ENCODE measurements at regions not wholly inside any gene's neighbourhood (a gene's known extent, or its start where the extent isn't known, plus 50 kb on each side); places are given as distances from the start of the nearest gene placed in this dataset.
"Not testable (repeated sequence)": the region's sequence is repeated elsewhere in the genome, so short reads cannot be mapped to it uniquely, and the experiment has no call there.

DNA sequence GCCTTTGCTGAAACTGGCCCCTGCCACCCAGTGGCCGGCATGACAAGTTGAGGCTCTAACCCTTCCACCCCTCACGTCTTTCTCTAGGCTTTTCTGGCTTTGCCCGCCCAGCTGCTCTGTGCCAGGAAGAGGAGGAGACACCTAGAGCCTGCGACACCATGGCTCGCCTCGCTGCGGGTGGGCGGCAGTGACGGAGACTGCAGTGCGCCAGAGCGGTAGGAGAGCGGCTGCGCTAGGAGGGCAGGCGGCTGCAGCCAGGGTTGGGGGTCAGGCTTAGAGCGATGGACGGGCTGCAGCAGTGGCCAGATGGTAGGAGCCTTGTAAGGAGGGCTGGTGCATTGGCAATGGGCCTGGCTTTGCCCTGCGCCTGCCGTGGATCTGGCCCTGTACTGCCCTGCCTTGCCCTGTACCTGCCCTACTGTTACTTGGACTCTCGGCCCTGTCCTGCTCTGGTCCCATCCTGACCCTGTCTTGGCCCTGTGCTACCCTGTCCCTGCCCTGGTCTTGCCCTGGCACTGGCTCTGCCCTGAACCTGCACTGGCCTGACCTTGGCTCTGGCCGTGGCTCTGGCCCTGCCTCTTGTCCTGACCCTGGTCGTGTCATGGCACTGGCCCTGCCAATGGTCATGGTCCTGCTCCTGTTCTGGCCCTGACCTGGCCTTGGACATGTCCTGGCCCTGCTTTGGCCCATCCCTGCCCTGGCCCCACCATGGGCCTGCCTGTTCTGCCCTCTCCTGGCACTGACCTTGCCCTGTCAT lies 330.7 kb upstream of the PLGLB1 start:
- DNase-seq (ENCODE audit: low spot score) = not testable (repeated sequence)

DNA sequence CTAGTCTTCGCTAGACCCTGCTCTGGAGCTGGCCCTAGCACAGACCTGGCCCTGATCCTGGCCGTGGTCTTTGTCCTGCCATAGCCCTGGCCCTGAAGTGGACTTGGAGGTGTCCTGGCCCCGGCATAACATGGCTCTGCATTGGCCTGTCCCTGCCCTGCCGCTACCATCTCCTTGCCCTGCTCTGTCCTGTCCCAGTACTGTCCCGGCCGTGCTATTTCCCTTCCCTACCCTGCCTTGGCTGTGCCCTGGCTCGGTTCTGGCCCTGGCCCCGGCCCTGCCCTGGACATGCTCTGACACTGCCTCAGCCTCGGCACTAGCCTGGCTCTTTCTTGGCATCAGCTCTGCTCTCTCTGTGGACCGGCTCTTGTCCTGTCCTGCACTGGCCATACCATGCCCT lies 331.8 kb upstream of the PLGLB1 start:
- not testable (repeated sequence) for DNase-seq (ENCODE audit: low spot score)

DNA sequence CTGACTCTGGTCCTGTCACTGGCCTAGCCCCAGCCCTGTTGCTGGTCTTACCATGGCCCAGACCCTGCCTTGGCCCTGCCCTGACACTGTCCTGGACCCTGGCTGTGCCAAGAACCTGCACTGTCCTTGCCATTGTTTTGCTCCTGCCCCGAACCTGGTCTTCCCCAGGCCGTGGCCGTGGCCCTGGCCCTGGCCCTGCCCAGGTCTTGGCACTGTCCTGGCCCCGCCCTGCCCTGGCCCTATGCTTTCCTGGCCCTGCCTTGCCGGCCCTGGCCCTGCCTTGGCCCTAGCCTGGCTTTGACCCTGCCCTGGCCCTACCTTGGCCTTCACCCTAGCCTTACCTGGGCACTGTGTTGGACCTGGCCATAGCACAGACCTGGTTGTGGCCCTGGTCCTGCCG lies 332.5 kb upstream of the PLGLB1 start:
- not testable (repeated sequence) for DNase-seq (ENCODE audit: low spot score)

DNA sequence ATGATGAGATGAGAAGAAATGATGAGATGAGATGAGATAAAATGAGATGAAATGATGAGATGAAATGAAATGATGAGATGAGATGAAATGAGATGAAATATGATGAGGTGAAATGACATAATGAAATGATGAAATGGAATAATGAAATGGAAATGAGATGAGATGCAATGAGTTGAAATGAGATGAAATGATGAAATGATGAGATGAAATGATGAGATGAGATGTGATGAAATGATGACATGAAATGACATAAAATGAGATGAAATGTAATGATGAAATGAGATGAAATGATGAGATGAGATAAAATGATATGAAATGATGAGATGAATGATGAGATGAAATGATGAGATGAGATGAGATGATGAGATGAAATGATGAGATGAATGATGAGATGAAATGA lies 338.6 kb upstream of the PLGLB1 start:
- not testable (repeated sequence) for DNase-seq (ENCODE audit: low spot score)

DNA sequence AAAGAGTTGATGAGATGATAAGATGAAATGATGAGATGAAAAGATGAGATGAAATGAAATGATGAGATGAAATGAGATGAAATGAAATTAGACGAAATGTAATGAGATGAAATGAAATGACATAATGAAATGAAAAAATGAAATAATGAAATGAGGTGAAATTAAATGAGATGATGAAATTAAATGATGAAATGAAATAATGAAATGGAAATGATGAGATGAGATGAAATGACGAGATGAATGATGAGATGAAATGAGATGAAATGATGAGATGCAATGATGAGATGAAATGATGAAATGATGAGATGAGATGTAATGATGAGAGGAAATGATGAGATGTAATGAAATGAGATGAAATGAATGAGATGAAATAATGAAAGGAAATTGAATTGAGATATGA lies 339.3 kb upstream of the PLGLB1 start:
- DNase-seq (ENCODE audit: low spot score) = not testable (repeated sequence)

DNA sequence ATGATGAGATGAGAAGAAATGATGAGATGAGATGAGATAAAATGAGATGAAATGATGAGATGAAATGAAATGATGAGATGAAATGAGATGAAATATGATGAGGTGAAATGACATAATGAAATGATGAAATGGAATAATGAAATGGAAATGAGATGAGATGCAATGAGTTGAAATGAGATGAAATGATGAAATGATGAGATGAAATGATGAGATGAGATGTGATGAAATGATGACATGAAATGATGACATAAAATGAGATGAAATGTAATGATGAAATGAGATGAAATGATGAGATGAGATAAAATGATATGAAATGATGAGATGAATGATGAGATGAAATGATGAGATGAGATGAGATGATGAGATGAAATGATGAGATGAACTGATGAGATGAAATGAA lies 340.2 kb upstream of the PLGLB1 start:
- not testable (repeated sequence) for DNase-seq (ENCODE audit: low spot score)

DNA sequence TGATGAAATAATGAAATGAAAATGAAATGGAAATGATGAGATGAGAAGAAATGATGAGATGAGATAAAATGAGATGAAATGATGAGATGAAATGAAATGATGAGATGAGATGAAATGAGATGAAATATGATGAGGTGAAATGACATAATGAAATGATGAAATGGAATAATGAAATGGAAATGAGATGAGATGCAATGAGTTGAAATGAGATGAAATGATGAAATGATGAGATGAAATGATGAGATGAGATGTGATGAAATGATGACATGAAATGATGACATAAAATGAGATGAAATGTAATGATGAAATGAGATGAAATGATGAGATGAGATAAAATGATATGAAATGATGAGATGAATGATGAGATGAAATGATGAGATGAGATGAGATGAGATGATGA lies 342.7 kb upstream of the PLGLB1 start:
- not testable (repeated sequence) for DNase-seq (ENCODE audit: low spot score)

DNA sequence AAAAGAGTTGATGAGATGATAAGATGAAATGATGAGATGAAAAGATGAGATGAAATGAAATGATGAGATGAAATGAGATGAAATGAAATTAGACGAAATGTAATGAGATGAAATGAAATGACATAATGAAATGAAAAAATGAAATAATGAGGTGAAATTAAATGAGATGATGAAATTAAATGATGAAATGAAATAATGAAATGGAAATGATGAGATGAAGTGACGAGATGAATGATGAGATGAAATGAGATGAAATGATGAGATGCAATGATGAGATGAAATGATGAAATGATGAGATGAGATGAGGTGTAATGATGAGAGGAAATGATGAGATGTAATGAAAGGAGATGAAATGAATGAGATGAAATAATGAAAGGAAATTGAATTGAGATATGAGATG lies 343.4 kb upstream of the PLGLB1 start:
- not testable (repeated sequence) for DNase-seq (ENCODE audit: low spot score)

DNA sequence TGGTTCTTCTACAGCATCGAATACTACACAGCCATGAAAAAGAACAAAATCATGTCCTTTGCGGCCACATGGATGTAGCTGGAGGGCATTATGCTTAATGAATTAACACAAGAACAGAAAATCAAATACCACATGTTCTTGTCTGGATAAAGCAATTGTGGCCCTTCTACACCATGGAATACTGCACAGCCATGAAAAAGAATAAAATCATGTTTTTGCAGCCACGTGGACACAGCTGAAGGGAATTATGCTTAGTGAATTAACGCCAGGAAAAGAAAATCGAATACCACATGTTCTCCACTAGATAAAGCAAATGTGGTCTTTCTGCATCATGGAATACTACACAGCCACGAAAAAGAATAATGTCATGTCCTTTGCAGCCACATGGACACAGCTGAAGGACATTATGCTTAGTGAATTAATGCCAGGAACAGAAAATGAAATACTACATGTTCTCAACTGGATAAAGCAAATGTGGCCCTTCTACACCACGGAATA lies 361.8 kb upstream of the PLGLB2 start:
- DNase-seq (ENCODE audit: low spot score) = not testable (repeated sequence)

DNA sequence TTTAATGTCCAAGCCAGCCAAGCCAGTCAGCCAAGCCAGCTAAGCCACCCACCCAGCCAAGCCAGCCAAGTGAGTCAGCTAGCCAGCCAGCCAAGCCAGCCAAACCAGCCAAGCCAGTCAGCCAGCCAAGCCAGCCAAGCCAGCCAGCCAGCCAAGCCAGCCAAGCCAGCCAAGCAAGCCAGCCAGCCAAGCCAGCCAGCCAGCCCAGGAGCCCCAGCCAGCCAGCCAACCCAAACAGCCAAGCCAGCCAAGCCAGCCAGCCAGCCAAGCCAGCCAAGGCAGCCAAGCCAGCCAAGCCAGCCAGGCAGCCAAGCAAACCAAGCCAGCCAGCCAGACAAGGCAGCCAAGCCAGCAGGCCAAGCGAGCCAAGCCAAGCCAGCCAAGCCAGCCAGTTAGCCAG lies 352.1 kb upstream of the PLGLB2 start:
- not testable (repeated sequence) for DNase-seq (ENCODE audit: low spot score)

DNA sequence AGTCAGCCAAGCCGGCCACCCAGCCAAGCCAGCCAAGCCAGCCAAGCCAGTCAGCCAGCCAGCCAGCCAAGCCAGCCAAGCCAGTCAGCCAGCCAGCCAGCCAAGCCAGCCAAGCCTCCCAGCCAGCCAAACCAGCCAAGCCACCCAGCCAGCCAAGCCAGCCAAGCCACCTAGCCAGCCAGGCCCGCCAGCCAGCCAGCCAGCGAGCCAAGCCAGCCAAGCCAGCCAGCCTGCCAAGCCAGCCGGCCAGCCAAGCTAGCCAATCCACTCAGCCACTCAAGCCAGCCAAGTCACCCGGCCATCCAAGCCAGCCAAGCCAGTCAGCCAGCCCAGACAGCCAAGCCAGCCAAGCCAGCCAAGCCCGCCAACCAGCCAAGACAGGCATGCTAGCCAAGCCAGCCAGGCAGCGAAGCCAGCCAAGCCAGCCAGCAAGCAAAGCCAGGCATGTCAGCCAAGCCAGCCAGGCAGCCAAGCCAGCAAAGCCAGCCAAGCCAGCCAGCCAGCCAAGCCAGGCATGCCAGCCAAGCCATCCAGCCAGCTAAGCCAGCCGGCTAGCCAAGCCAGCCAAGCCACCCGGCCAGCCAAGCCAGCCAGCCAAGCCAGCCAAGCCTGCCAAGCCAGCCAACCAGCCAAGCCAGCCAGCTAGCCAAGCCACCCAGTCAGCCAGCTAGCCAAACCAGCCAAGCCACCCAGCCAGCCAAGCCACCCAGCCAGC lies 351.2 kb upstream of the PLGLB2 start:
- not testable (repeated sequence) for DNase-seq (ENCODE audit: low spot score)

DNA sequence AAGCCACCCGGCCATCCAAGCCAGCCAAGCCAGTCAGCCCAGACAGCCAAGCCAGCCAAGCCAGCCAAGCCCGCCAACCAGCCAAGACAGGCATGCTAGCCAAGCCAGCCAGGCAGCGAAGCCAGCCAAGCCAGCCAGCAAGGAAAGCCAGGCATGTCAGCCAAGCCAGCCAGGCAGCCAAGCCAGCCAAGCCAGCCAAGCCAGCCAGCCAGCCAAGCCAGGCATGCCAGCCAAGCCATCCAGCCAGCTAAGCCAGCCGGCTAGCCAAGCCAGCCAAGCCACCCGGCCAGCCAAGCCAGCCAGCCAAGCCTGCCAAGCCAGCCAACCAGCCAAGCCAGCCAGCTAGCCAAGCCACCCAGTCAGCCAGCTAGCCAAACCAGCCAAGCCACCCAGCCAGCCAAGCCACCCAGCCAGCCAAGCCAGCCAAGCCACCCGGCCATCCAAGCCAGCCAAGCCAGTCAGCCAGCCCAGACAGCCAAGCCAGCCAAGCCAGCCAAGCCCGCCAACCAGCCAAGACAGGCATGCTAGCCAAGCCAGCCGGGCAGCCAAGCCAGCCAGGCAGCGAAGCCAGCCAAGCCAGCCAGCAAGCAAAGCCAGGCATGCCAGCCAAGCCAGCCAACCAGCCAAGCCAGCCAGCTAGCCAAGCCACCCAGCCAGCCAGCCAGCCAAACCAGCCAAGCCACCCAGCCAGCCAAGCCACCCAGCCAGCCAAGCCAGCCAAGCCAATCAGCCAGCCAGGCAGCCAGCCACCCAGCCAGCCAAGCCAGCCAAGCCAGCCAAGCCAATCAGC lies 350.4 kb upstream of the PLGLB2 start:
- DNase-seq (ENCODE audit: low spot score) = not testable (repeated sequence)

DNA sequence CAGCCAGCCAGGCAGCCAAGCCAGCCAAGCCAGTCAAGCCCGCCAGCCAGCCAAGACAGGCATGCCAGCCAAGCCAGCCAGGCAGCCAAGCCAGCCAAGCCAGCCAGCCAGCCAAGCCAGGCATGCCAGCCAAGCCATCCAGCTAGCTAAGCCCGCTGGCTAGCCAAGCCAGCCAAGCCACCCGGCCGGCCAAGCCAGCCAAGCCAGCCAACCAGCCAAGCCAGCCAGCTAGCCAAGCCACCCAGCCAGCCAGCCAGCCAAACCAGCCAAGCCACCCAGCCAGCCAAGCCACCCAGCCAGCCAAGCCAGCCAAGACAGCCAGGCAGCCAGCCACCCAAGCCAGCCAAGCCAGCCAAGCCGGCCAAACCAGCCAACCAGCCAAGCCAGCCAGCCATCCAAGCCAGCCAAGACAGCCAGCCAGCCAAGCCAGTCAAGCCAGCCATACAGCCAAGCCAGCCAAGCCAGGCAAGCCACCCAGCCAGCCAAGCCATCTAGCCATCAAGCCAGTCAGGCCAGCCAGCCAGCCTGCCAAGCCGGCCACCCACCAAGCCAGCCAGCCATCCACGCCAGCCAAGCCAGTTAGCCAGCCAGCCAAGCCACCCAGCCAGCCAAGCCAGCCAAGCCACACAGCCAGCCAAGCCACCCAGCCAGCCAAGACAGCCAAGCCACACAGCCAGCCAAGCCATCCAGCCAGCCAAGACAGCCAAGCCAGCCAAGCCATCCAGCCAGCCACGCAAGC lies 349.2 kb upstream of the PLGLB2 start:
- not testable (repeated sequence) for DNase-seq (ENCODE audit: low spot score)

DNA sequence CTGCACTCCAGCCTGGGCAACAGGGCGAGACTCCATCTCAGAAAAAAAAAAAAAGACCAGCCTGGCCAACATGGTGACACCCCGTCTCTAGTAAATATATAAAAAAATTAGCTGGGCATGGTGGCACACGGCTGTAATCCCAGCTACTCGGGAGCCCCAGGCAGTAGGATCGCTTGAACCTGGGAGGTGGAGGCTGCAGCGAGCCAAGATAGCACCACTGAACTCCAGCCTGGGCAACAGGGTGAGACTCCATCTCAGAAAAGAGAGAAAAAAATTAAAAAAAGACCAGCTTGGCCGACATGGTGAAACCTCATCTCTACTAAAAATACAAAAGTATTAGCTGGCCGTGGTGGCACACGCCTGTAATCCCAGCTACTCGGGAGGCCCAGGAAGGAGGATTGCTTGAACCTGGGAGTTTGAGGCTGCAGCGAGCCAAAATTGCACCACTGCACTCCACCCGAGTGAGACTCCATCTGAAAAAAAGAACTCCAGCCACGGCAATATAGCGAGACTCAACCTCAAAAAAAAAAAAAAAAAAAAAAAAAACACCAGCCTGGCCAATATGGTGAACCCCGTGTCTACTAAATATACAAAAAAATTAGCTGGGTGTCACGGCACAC lies 346.1 kb upstream of the PLGLB2 start:
- no peak for DNase-seq (ENCODE audit: low spot score)

DNA sequence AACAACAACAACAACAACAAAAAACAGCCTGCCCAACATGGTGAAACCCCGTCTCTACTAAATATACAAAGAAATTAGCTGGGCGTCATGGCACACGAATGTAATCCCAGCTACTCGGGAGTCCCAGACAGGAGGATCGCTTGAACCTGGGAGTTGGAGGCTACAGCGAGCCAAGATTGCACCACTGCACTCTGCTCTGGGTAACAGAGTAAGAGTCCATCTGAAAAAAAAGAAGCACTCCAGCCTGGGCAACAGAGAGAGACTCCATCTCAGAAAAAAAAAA lies 344.1 kb upstream of the PLGLB2 start:
- no peak for DNase-seq (ENCODE audit: low spot score)

DNA sequence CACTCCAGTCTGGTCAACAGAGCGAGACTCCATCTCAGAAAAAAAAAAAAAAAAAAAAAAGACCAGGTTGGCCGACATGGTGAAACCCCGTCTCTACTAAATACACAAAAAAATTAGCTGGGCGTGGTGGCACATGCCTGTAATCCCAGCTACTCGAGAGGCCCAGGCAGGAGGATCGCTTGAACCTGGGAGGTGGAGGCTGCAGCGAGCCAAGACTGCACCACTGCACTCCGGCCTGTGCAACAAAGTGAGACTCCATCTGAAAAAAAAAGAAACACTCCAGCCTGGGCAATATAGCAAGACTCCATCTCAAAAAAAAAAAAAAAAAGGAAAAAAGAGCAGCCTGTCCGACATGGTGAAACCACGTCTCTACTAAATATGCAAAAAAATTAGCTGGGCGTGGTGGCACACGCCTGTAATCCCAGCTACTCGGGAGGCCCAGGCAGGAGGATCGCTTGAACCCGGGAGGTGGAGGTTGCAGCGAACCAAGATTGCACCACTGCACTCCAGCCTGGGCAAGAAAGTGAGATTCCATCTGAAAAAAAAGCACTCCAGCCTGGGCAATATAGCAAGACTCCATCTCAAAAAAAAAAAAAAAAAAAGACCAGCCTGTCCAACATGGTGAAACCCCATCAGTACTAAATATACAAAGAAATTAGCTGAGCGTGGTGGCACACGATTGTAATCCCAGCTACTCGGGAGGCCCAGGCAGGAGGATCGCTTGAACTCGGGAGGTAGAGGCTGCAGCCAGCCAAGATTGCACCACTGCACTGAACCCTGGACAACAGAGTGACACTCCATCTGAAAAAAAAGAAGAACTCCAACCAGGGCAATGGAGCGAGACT lies 343.3 kb upstream of the PLGLB2 start:
- DNase-seq (ENCODE audit: low spot score) = not testable (repeated sequence)

DNA sequence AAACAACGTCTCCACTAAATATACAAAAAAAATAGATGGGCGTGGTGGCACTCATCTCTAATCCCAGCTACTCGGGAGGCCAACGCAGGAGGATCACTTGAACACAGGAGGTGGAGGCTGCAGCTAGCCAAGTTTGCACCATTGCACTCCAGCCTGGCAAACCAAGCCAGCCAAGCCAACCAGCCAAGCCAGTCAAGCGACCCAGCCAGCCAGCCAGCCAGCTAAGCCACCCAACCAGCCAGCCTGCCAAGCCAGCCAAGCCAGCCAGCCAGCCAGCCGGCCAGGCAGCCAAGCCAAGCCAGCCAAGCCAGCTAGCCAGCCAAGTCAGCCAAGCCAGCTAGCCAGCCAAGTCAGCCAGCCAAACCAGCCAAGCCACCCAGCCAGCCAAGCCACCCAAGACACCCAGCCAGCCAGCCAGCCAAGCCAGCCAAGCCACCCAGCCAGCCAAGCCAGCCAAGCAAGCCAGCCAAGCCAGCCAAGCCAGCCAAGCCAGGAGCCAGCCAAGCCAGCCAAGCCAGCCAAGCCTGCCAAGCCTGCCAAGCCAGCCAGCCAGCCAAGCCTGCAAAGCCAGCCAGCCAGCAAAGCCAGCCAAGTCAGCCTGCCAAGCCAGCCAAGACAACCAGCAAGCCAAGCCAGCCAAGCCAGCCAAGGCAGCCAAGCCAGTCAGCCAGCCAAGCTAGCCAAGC lies 342.2 kb upstream of the PLGLB2 start:
- not testable (repeated sequence) for DNase-seq (ENCODE audit: low spot score)

DNA sequence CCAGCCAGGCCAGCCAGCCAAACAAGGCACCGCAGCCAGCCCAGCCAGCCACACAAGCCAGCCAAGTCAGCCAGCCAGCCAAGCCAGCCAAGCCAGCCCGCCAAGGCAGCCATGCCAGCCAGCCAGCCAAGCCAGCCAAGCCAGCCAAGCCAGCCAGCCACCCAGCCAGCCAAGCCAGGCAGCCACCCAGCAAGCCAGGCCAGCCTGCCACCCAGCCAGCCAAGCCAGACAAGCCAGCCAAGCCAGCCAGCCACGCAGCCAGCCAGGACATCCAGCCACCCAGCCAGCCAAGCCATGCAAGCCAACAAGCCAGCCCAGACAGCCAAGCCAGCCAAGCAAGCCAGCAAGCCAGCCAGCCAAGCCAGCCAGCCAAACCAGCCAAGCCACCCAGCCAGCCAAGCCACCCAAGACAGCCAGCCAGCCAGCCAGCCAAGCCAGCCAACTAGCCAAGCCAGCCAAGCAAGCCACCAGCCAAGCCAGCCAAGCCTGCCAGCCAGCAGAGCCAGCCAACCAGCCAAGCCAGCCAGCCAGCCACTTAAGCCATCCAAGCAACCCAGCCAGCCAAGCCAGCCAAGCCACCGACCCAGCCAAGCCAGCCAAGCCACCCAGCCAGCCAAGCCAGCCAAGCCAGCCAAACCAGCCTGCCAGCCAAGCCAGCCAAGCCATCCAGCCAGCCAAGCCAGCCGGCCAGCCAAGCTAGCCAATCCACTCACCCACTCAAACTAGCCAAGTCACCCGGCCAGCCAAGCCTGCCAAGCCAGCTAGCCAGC lies 341.3 kb upstream of the PLGLB2 start:
- not testable (repeated sequence) for DNase-seq (ENCODE audit: low spot score)

DNA sequence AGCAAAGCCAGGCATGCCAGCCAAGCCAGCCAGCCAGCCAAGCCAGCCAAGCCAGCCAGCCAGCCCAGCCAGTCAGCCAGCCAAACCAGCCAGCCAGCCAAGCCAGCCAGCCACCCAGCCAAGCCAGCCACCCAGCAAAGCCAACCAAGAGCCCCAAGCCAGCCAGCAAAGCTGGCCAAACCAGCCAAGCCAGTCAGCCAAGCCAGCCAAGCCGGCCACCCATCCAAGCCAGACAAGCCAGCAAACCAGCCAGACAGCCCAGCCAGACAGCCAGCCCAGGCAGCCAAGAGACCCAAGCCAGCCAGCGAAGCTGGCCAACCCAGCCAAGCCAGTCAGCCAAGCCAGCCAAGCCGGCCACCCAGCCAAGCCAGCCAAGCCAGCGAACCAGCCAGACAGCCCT lies 338.3 kb upstream of the PLGLB2 start:
- DNase-seq (ENCODE audit: low spot score) = not testable (repeated sequence)

All from CD4-positive, alpha-beta T cell treated with Interleukin-15 for 4 hours (primary cell).